Amygdala (tissue), 56 donors: ENCODE measurements at regions not wholly inside any gene's neighbourhood (a gene's known extent, or its start where the extent isn't known, plus 50 kb on each side); places are given as distances from the start of the nearest gene placed in this dataset.

Source experiments
- DNase-seq, 56 donors: peaks; one replicate each; lab custom pipeline; 2025; lab: John Stamatoyannopoulos, UW

DNA sequence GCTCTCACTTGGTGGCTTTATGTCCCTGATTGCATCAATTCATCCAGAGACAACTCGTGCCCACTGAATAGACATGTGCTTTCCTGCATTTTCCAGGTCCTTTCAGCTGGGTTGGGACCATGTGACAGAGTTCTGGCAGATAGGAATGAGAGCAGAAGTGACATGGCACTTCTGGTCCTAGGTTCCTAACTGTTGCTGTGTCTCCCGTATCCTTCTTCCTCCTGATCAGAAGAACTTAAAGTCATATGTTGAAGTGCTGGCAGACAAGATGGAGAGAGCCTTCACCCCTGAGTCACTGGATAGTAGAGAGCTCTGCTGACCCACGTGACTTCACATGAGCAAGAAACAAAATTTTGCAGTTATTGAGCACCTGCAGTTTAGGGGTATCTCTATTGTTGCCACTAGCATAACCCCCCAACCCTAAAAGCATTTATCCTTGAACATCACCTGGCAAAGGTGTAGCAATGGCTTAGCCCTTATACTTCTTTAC lies 80.0 kb downstream of the NREP start:
- no peak for DNase-seq

DNA sequence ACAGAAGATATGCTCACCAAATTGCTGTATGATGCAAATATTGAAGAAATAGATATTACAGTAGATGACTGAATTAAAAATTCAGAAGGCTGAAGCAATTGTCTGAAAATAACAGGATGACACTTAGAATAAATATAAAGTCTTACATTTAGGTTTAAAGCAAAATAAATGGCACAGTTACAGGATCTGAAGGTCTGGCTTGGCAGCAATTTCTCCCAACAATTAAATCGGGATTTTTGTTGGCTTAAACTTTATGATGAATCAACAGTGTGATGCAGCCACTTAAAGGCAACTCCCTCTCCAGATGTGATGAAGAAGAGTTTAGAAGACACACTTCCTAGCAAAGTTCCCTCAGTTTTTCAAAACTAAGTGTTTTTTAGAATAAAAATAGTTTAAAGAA lies 80.5 kb downstream of the NREP start:
- no peak for DNase-seq

DNA sequence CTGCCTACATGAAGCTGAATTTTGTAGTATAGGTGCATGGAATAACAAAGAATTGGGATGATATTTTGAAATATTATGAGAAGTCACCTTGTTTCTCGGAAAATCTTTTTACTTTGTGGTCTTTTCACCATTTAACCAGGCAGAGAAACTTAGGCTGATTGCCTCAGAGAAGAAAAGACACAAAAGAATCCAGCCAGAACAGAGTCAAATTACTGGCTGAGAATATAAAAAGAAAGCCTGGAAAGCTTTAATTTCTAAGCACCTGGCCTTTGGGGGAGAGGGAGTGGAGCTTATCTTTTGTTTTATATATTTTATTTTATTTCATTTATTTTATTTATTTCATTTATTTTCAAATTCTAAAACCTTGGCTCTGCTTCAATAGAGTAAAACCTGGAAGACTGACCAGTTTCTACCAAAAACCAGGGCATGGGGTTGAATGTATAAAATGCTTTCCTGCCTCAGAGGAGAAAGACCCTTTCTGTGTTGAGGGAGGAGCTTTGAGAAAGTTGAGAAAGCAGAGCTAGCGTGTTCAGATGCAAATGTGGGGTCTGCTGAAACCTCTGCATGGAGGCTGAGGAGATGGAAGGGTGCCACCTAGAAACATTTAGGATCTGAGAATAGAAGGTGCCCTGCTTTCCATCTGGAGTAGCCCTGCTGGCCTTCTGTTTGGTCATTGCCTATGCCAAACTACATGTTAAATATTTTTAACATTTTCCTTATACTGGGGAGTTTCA lies 81.6 kb downstream of the NREP start:
- no peak for DNase-seq

DNA sequence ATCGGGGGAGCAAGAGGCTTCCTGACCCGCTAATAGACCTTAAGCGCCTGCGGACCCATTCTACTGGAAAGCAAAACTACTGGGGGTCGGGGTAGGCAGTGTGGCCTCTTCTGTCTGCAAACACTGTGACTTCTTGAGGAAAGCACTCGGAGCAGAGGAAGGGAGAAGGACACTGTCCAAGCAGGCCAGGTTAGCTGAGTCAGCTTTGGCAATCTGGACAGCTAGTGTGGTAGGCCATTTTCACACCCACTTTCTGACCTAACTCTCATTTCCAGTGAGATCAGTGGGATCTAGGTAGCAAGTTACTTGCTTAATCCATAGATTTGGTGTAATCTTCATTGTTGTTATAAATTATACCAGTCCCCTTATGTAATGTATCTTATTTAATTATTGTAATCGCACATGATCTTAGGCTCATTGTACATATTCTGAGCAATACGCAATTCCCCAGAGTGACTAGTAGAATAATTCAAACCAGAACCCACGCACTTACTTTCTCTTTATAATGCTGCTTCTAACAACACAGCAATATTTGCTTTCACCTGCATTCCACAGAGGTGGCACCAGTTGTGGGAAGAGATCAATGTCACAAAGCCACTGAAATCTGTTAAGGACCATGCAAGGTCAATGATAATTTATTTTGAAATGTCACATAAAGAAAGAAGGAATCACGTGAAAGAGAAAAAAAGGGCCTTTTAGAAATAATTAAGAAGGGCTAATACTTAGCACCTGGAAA lies 82.9 kb downstream of the NREP start:
- no peak for DNase-seq

DNA sequence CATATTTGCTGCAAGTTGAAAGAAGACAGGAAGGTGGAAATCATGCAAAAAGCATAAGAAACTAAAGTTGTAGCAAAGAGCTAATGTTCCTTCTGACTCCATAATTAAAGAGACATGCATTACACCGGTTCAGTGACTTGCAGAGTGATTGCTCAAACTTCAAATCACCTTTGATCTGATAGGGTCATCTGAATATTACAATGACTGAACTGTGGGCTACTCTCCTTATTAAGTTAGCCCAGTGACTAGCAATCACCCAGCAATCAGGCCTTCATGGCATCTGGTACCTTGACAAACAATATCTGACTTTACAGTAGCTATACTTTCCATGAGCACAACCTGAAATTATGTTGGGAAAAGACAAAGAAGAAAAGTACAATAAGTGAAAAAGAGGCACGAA lies 84.9 kb downstream of the NREP start:
- DNase-seq = no peak

DNA sequence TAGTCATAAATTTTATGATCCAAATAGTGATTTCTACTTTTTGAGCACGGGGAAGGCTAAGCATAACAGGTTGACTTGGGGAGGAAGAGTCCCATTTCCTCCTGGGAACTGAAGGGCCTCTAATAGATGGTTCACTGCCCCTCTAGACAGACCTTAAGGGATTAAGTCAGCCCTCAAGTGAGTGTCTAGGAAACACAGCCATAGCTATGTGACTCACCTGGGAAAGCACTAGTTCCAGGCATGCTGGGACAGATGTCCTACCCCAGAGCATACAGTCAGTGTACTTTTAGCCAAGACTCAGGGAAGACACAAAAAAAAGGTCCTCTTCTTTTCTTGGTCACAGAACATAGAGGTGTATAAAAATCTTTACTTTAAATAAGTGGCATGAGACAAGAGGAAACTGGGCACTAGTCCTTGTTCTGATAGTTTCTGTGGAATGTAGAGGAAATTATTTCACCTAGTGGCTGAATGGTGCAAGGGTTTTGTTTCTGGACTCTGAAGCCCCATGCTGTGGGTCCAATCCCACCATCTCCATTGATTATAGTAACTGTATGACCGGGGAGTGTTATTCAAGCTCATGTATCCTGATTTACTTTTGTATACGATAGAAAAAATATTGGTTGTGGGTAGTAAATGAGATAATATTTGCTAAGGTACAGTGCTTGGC lies 86.0 kb downstream of the NREP start:
- DNase-seq = no peak

DNA sequence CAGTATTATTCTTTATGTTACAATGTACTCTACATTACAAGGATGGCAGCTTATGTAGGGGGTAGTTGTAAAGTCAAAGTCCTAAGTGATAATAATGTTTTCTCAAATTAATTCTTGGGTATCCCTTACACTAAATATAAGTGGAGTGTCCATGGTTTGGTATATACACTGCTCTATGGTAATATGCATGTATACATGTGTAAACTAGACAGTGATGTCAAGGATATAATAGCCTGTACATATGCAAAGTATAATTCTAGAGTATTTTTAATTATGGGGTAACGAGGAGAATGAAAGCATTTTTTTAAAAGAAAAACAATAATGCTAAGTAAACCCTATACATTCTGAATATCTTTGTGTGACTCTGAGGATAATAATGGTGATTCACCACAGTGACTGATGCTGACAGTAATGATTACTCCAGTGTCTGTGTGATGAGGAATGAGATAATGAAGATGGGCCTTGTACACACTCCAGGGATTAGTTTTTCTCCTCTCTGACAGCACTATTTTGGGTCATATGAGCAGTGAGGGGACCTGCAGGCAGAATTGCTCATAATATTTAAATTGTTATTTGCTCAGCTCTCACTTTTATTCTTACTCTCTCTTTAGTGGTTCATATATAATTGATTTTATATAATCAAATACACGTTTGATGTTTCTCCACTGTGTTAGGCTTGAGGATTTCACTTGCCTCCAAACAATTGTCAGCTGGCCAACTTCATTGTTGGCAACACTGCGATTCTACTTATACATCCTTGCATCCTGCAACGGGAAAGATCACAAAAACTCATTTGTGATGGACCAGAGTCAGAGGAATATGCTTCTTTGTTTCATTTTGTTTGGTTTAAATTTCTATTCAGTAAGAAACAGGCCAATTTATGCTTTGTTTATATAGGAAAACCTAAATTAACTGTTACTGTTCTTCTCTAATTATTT lies 88.2 kb downstream of the NREP start:
- DNase-seq = no peak

DNA sequence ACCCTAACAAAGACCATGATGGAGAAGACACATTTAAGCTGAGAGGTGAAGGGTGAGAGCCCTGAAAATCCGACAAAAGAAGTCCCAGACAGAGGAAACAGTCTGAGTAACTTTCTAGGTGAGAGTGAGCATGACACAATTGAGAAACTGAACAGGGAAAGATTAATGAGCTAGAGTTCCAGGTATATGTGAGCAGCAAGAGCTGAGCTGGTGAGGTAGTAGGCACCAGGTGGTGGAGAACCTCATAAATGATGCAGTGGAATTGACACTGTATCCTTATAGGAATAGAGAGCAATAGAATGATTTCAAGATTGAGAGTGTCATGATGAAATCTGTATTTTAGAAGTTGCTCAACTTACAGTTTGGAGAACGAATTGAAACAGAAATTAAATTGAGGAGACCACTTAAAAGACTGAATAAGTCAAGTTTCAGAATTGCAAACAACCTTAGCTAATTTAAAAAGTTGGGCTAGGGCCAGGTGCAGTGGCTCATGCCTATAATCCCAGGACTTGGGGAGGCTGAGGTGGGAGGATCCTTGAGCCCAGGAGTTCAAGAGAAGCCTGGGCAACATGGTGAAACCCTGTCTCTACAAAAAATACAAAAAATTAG lies 89.8 kb downstream of the NREP start:
- DNase-seq = no peak

DNA sequence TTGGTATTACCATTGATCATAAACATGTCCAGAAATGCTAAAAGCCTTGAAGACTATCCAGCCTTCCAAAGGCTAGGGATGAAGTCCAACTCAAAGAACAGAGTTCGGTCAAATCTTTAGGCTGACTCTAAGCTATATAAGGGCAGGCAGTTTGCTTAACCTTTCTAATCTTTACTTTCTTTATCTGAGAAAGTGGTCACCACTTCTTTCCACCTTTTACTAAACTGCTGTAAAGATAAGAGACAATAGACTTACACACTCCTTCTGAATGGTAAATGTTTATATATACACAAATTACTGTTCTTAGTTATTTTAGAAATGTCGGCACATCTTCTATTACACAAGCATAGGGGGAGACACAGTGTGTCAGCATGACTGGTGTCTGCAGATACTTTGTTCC lies 100.4 kb downstream of the NREP start:
- DNase-seq = no peak

DNA sequence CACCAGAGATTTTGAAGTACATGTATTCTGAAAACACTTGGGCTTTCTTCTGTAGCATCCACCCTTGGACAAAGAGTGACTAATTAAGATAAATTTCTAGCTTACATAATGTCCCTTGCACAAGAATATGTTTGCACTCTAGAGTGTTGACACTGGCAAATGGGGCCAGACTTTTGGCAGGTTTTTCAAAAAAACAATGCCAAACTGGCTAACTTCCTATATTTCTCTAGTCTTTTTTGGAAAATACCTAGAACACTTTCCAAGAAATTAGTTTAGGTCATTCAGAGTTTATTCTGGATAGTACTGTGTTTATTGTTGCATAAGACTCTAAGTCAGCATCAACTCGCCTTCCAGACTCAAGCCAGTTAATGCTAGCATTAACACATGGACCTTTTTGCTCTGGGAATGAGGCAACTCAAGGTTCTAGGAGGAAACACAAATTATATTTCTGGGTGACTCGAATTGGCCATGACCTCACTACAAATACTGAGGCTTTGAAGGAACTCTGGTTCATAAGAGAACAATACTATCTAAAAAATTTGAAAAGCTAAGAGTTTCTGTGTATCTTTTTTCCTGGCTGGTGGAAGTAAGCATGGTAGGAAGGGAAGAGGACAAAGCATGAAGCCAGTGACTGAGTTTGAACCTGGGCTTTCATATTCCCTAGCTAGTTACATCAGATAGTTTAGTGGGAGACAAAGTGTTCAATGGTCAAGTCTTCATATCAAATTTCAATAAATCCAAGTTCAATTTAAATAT lies 101.6 kb downstream of the NREP start:
- no peak for DNase-seq

DNA sequence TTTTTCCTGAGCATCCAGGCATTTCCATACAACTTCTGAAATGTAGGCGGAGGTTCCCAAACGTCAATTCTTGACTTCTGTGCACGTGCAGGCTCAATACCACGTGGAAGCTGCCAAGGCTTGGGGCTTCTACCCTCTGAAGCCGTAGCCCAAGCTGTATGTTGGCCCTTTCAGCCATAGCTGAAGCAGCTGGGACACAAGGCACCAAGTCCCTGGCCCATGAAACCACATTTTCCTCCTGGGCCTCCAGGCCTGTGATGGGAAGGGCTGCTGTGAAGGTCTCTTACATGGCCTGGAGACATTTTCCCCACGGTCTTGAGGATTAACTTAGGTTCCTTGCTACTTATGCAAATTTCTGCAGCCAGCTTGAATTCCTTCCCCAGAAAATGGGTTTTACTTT lies 103.6 kb downstream of the NREP start:
- DNase-seq = no peak

DNA sequence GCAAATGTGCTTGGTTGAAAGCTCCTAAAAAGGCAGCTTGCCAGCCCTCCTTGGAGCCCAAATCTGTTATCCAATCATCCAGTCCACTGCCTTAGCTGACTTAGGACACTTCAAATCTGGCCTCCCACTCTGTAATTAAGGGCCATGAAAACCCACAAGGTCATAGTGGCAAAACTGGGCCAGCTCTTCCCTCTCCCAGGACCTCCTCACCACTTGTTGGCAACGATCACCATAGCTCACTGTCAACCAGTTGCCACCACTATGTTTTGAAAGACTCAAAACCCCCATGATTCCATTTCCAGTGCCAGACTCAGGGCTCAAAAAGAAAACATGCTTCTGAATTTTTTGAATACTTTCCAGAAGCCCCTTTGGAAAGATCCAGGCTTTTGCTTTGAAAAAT lies 107.5 kb downstream of the NREP start:
- DNase-seq = no peak

DNA sequence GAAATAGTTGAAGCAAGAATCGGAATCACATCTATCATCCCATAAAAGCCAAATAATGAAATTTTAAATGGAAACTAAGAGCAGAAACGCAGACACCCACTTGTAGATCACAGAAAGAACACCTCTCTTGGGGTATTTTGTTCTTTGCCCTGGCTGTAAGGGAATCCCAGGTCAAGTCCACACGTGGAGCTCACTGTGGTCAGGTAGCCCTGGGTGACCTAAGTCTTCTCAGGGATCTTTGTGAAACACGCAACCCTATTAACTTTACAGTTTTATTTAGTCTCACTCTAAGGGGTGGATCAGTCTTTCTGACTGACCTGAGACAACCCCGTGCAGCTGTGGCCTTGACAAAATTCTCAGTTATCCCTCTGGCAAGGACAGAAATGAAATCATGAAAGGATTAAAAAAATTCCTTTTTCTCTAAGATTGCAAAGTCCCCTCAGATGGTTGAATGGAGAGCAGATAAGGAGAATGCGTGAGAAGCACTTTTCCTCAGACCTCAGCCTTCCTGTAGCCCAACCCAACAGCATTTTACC lies 111.6 kb downstream of the NREP start:
- DNase-seq = no peak

DNA sequence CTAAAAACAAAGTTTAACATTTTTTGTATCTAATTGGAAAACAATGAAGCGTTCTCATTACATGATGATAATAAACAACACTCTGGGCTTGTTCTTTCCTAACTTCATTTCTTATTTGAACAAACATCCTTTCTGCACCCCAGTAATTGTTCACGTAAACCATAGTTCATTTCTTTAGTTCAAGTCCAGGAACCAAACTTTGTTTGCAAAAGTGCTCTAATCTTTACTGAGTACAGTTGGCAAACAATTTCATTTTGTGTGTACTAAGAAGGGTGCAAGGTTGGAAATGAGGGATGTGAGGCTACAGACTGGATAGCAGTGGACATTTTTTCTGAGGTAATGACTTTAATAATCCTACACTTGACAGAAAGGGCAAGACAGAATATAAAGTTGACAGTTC lies 113.5 kb downstream of the NREP start:
- DNase-seq = no peak

DNA sequence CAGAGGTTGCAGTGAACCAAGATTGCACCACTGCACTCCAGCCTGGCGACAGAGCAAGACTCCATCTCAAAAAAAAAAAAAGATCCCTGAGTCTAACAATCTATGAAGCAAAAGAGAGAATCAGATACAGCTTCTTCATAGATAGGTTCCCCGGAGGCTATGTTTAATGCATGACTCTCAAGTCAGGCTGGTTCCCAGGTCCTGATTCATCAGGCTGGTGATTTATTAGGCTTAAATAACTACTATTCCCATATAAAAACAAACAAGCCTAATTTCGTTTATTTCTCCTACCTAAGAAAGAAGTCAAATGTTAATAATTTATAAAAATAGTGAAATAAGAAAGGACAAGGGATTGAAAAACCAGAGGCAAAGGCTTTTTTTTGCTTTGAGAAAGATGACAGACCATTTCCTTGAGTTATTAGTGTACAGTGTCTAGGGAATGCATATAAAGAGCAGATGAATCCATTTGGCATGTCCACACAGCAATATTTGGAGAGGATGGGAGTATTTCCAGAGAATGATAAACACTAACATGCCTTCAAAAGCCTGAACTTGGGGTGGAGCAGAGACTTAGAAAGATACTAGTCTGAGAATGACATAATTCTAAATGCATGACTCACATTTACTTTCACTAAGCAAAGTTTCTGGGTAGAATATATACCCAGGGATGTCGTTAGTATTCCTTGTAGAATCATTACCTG lies 115.3 kb downstream of the NREP start:
- DNase-seq = no peak

DNA sequence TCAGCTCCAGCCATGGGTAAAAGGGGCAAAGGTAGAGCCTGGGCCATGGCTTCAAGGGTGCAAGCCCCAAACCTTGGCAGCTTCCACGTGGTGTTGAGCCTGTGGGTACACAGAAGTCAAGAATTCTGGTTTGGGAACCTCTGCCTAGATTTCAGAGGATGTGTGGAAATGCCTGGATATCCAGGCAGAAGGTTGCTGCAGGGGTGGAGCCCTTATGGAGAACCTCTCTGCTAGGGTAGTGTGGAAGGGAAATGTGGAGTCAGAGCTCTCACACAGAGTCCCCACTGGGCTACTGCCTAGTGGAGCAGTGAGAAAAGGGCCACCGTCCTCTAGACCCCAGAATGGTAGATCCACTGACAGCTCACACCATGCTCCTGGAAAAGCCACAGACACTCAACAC lies 117.1 kb downstream of the NREP start:
- no peak for DNase-seq

DNA sequence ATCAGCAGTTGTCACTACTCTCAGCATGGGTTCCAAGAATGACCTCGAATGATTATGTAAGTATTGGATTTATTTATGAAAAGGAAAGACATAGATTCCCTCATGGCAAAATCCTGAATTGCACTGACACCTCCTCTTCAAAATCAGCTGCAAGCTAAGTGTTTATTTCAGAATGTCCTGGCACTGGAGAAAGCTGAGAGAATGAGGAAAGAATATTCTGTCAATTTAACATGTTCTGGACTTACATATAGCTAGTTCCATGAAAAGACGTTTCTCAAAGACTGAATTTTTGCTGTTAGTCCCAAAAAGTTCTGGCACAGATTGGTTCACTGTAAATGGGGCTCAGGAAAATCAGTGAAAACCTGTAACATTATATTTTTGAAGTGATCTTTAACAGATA lies 120.3 kb downstream of the NREP start:
- DNase-seq = no peak

DNA sequence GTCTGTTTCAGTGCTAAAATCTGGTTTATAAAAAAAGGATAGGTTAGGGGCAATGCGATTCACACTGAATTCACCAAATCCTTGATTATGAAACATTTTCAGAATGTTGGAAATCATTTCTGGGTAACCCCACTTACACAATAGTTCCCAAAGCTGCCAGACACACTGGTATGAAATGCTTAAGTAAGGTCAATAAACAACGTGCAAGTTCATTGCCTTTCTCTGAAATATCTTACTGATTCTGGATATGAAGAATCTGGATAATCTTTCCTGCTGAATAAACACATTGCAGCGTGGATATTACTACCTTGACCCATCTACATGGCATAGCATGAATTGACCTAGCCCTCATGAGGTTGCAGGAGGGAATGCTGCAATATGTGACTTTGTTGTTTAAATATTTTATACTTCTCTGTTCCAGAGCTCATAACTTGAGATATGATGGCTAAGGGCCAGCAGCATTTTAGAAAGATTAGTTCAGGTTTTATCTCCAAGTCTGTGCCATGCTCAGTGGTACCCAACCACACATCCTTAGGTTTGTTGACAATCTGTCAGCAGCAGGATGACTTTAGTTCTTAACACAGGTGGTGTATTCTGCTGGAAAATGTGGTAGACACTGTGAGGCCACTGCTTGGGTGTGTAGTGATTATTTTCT lies 121.0 kb downstream of the NREP start:
- no peak for DNase-seq
